ENCODE measurements at regions not wholly inside any gene's neighbourhood (a gene's known extent, or its start where the extent isn't known, plus 50 kb on each side); places are given as distances from the start of the nearest gene placed in this dataset.

DNA sequence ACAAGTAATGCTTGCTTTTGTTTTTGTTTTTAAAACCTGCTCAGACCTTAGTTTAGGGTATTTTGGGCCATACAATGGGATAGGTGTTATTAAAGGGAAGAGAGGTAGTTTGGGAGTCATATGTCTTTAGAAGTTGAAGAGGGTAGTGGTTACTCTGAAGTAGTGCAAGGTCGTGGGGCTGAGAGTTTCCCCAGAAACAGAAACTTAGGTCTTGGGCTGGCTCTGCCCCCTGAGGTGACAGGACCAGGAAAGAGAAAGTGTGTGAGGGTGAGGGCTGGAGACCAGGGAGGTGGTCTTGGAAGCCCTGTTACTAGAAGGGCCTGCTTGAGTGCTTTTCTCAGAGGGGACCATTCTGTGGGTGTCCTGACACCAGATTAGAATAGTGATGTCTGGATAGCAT, 500.5 kb upstream of the SPHKAP start:
- no peak for DNase-seq (ENCODE audit: low spot score)
- no peak for TF ChIP-seq TAF1 (conservative IDR thresholded peaks at IDR 0.05)
- no peak for TF ChIP-seq FOXA1 (IDR thresholded peaks at IDR 0.05)
- no peak for TF ChIP-seq HNF4G (IDR thresholded peaks at IDR 0.05)
- TF ChIP-seq, protein P1, sequence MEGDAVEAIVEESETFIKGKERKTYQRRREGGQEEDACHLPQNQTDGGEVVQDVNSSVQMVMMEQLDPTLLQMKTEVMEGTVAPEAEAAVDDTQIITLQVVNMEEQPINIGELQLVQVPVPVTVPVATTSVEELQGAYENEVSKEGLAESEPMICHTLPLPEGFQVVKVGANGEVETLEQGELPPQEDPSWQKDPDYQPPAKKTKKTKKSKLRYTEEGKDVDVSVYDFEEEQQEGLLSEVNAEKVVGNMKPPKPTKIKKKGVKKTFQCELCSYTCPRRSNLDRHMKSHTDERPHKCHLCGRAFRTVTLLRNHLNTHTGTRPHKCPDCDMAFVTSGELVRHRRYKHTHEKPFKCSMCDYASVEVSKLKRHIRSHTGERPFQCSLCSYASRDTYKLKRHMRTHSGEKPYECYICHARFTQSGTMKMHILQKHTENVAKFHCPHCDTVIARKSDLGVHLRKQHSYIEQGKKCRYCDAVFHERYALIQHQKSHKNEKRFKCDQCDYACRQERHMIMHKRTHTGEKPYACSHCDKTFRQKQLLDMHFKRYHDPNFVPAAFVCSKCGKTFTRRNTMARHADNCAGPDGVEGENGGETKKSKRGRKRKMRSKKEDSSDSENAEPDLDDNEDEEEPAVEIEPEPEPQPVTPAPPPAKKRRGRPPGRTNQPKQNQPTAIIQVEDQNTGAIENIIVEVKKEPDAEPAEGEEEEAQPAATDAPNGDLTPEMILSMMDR (IDR thresholded peaks at IDR 0.05; ENCODE audit: low read depth, low read length, missing input control), result no peak
- TF ChIP-seq JUND (IDR thresholded peaks at IDR 0.05), result no peak
- TF ChIP-seq NR2F2 (IDR thresholded peaks at IDR 0.05), result no peak
- TF ChIP-seq GABPA (IDR thresholded peaks at IDR 0.05 in 1 of 2, conservative IDR thresholded peaks at IDR 0.05 in 1 of 2), result no peak
- TF ChIP-seq EGR1 (IDR thresholded peaks at IDR 0.05; ENCODE audit: low read depth in 2 of 2), result no peak
- no peak for TF ChIP-seq FOXA2 (IDR thresholded peaks at IDR 0.05)
- TF ChIP-seq, protein P2, sequence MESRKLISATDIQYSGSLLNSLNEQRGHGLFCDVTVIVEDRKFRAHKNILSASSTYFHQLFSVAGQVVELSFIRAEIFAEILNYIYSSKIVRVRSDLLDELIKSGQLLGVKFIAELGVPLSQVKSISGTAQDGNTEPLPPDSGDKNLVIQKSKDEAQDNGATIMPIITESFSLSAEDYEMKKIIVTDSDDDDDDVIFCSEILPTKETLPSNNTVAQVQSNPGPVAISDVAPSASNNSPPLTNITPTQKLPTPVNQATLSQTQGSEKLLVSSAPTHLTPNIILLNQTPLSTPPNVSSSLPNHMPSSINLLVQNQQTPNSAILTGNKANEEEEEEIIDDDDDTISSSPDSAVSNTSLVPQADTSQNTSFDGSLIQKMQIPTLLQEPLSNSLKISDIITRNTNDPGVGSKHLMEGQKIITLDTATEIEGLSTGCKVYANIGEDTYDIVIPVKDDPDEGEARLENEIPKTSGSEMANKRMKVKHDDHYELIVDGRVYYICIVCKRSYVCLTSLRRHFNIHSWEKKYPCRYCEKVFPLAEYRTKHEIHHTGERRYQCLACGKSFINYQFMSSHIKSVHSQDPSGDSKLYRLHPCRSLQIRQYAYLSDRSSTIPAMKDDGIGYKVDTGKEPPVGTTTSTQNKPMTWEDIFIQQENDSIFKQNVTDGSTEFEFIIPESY (IDR thresholded peaks at IDR 0.05), result no peak
- TF ChIP-seq, protein P3, sequence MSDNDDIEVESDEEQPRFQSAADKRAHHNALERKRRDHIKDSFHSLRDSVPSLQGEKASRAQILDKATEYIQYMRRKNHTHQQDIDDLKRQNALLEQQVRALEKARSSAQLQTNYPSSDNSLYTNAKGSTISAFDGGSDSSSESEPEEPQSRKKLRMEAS (IDR thresholded peaks at IDR 0.05), result no peak
- no peak for TF ChIP-seq SP1 (IDR thresholded peaks at IDR 0.05)
- no peak for TF ChIP-seq RXRA (IDR thresholded peaks at IDR 0.05)
- TF ChIP-seq, protein P4, sequence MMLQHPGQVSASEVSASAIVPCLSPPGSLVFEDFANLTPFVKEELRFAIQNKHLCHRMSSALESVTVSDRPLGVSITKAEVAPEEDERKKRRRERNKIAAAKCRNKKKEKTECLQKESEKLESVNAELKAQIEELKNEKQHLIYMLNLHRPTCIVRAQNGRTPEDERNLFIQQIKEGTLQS (IDR thresholded peaks at IDR 0.05), result no peak
- H3K4me1 ChIP-seq (ENCODE audit: control insufficient read depth in 4 of 4, insufficient read depth in 4 of 4, low read length in 3 of 4), result peaks cover 0 to 3% (median 0%) of the 10 kb centered on the region in 4 donors
- H3K27ac ChIP-seq (ENCODE audit: low read depth in 1 of 2, low read length in 2 of 2), result no peak overlapping the region
- no peak overlapping the region for H3K4me3 ChIP-seq (ENCODE audit: low read depth in 1 of 3, low read length in 3 of 3)
- H3K27me3 ChIP-seq (ENCODE audit: control insufficient read depth in 4 of 4, insufficient read depth in 4 of 4, low read length in 3 of 4), result no peaks in the 10 kb centered on the region
- no peaks in the 10 kb centered on the region for H3K36me3 ChIP-seq (ENCODE audit: control insufficient read depth in 4 of 4, insufficient read depth in 3 of 4, low read depth in 1 of 4, low read length in 3 of 4)
- no peaks in the 10 kb centered on the region for H3K9me3 ChIP-seq (ENCODE audit: control insufficient read depth in 4 of 4, low read length in 3 of 4)
- 65% methylated on average over 1 of the region's 1 CpG for WGBS
- H3K9ac ChIP-seq (ENCODE audit: low read depth in 1 of 2, low read length in 2 of 2), result no peak overlapping the region

DNA sequence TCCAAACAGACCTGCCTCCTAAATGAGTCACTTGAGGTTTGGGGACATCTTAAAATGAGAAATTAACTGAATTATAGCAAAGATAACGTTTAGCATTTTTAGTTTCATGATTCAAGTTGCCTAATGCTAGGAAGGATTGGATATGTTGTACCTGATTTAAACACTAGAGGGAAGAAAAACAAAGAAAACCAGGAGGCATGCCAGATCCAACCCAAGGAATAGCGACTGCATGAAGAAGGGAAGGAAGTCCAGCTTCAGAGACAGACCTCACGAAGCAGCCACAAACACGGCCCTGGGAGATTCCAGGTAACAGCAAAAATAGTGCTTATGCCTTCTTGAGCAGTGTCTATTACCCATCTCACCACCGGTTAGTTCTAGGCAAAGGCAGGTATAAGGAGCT, 499.9 kb upstream of the SPHKAP start:
- Histone ChIP-seq H3K4me1 (ENCODE audit: control insufficient read depth in 4 of 4, insufficient read depth in 4 of 4, low read length in 3 of 4) (peaks cover 0 to 3% (median 0%) of the 10 kb centered on the region in 4 donors), H3K36me3 (ENCODE audit: control insufficient read depth in 4 of 4, insufficient read depth in 3 of 4, low read depth in 1 of 4, low read length in 3 of 4) (no peaks in the 10 kb centered on the region), H3K27me3 (ENCODE audit: control insufficient read depth in 4 of 4, insufficient read depth in 4 of 4, low read length in 3 of 4) (no peaks in the 10 kb centered on the region), H3K9me3 (ENCODE audit: control insufficient read depth in 4 of 4, low read length in 3 of 4) (no peaks in the 10 kb centered on the region), H3K9ac (ENCODE audit: low read depth in 1 of 2, low read length in 2 of 2) (no peak overlapping the region), H3K4me3 (ENCODE audit: low read depth in 1 of 3, low read length in 3 of 3) (no peak overlapping the region), H3K27ac (ENCODE audit: low read depth in 1 of 2, low read length in 2 of 2) (no peak overlapping the region)
- TF ChIP-seq, protein P1 (IDR thresholded peaks at IDR 0.05; ENCODE audit: low read depth, low read length, missing input control), result peak; percentile 65
- TF ChIP-seq JUND (IDR thresholded peaks at IDR 0.05) (no peak), RAD21 (IDR thresholded peaks at IDR 0.05) (peak; percentile 83 to 89)
- TF ChIP-seq, protein P4 (IDR thresholded peaks at IDR 0.05), result no peak
- DNase-seq (ENCODE audit: low spot score), result no peak
- 20% methylated on average over 5 of the region's 5 CpGs for WGBS

Data from liver (tissue), 8 donors.